ENCODE measurements at regions not wholly inside any gene's neighbourhood (a gene's known extent, or its start where the extent isn't known, plus 50 kb on each side); places are given as distances from the start of the nearest gene placed in this dataset.

DNA sequence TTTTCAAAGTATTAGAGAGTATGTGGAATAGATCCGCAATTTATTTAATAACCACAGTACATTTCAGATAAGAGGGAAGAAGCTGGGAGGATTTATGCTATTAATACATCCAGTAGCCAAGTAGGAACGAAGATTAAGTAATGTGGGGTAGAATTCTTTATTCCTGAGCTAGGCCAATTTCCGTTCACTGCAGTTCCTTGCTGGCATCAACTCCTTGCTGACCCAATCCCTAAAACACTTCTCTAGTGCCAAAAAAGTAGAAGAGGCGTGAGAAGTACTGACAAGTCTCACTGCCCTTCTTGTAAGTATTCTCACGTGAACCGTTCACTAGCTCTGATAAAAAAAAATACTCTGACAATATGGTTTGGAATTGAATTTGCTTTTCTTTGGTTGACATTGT, 211.4 kb downstream of the EPHA4 start:
- H3K4me3 ChIP-seq (ENCODE audit: low read depth, low read length) = no peak overlapping the region
- TF ChIP-seq, protein P1, sequence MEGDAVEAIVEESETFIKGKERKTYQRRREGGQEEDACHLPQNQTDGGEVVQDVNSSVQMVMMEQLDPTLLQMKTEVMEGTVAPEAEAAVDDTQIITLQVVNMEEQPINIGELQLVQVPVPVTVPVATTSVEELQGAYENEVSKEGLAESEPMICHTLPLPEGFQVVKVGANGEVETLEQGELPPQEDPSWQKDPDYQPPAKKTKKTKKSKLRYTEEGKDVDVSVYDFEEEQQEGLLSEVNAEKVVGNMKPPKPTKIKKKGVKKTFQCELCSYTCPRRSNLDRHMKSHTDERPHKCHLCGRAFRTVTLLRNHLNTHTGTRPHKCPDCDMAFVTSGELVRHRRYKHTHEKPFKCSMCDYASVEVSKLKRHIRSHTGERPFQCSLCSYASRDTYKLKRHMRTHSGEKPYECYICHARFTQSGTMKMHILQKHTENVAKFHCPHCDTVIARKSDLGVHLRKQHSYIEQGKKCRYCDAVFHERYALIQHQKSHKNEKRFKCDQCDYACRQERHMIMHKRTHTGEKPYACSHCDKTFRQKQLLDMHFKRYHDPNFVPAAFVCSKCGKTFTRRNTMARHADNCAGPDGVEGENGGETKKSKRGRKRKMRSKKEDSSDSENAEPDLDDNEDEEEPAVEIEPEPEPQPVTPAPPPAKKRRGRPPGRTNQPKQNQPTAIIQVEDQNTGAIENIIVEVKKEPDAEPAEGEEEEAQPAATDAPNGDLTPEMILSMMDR (IDR thresholded peaks at IDR 0.05; ENCODE audit: borderline replicate concordance, insufficient read depth, low read depth, low read length) = no peak

DNA sequence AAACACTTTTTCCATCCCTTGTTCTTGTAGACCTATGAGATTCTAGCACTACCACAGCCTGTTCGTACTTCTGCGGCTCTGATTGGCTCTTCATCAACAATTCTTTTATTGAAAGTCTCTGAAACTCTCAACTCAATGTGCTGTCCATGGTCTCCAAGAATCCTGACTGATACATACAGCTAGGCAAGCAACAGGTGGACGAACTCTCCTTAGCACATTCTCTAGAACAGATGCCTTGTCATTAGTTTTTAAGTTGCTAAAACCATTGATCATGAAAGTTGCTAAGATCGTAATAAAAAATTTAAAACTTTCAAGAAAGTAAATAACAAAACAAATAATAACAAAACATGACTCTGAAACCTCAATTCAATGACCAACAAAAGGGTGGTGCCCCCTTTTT, 210.5 kb downstream of the EPHA4 start:
- TF ChIP-seq, protein P1 (IDR thresholded peaks at IDR 0.05; ENCODE audit: borderline replicate concordance, insufficient read depth, low read depth, low read length) = no peak

DNA sequence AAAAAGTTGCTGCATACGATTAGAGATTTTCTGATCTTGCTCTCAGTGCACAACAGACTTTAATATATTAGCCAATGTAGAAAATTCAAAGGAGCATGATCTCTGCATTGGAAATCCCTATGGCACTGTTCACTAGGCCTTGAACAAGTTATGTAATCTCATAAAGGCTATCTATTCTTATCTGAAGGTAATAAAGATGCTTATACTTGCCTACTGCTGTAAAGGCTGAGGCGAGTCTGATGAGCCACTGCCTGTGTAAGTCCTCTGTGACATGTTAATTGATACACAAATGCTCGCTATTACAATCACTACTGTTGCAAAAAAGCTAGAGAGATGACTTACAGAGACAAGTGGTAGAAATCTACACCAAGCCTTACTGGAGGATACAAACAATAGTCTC, 207.4 kb downstream of the EPHA4 start:
- H3K4me3 ChIP-seq (ENCODE audit: low read depth, low read length) = no peak overlapping the region
- TF ChIP-seq, protein P1 (IDR thresholded peaks at IDR 0.05; ENCODE audit: borderline replicate concordance, insufficient read depth, low read depth, low read length) = no peak

More for the DNA sequence above, 210.5 kb downstream of the EPHA4 start:
- H3K4me3 ChIP-seq (ENCODE audit: low read depth, low read length) = no peak overlapping the region

Data from GM12875 (cell line).